ENCODE measurements at regions not wholly inside any gene's neighbourhood (a gene's known extent, or its start where the extent isn't known, plus 50 kb on each side); places are given as distances from the start of the nearest gene placed in this dataset.
"Not testable (repeated sequence)": the region's sequence is repeated elsewhere in the genome, so short reads cannot be mapped to it uniquely, and the experiment has no call there.

DNA sequence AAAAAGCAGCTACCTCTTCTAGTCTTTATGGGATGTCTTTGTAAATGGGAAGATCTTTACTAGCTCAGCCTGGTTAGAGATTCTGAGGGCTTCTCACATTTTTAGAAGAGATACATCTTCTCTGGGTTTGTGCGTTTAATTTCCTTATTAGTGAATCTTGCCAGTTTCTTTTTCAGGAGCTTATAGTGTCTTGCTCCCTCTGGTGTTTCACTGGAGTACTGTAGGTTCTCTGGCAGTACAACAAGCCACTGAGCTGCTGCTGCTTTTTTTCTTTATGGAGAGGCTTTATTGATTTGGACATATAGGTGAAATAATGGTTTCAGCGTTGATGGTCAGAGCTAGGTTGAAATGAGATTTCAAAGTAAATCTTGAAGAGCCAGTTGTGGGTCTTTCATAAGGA lies 82.9 kb downstream of the LAS1L start:
- peak; percentile 10 for DNase-seq
- Mint-ChIP-seq H3K27me3 (no peaks in the 10 kb centered on the region), H3K27ac (no peak overlapping the region), H3K4me3 (no peak overlapping the region), H3K9me3 (peaks cover 4 to 6% of the 10 kb centered on the region in 2 donors), H3K36me3 (peaks cover 0 to 6% of the 10 kb centered on the region in 2 donors), H3K4me1 (peaks cover 0 to 4% of the 10 kb centered on the region in 2 donors)
- ATAC-seq (replicated peaks): peak in 1 of 2 donors; percentile 39

DNA sequence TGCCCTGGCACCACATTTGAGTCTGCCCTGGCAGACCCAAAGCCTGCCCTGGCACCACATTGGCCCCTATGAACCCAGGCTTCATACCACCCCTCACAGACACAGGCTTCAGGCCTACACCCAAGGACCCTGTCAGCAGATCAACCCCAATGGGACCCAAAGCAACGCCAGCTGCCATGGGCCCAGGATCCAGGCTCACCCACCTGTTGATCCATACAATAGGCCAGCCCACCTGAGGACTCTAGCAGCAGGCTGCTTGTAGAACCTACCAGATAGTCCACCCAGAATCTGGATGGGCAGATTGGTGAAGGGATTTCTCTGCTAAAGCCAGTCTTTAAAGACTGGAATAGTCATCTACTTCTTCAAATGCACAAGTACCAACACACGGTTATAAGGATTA lies 114.4 kb downstream of the LAS1L start:
- no peaks in the 10 kb centered on the region for H3K4me1 Mint-ChIP-seq
- peaks cover 7 to 8% of the 10 kb centered on the region in 2 donors for H3K9me3 Mint-ChIP-seq
- H3K27ac Mint-ChIP-seq: no peak overlapping the region
- ATAC-seq (replicated peaks) (no peak), DNase-seq (no peak)
- H3K36me3 Mint-ChIP-seq: peaks cover 0 to 1% of the 10 kb centered on the region in 2 donors
- no peak overlapping the region for H3K4me3 Mint-ChIP-seq
- H3K27me3 Mint-ChIP-seq: no peaks in the 10 kb centered on the region

DNA sequence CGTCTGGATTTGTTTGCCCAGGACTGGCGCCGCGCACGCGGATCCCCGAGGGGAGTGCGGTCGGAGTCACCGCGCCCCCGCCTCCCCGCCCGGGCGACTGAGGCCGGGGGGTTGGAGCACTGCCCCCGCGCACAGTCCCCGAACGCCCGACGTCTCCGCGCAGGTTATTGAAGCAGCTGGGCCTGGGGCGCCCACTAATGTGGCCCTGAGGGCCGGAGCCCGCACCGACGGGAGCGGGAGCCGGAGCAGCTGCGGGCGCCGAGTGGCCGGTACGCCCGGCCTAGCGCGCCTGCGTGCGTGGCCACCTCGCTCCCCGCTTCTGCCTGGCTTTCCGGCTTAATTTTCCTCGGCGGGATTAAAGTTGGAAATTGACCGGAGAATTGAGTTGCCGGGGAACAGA lies 126.9 kb downstream of the LAS1L start:
- ATAC-seq (replicated peaks): peak; percentile 6 to 17
- DNase-seq, H3K27ac Mint-ChIP-seq, H3K9me3 Mint-ChIP-seq, H3K36me3 Mint-ChIP-seq, H3K4me1 Mint-ChIP-seq: not testable (repeated sequence)
- Mint-ChIP-seq H3K4me3 (peak overlapping the region in 1 of 2 donors; percentile 46), H3K27me3 (peaks cover 15 to 26% of the 10 kb centered on the region in 2 donors)

DNA sequence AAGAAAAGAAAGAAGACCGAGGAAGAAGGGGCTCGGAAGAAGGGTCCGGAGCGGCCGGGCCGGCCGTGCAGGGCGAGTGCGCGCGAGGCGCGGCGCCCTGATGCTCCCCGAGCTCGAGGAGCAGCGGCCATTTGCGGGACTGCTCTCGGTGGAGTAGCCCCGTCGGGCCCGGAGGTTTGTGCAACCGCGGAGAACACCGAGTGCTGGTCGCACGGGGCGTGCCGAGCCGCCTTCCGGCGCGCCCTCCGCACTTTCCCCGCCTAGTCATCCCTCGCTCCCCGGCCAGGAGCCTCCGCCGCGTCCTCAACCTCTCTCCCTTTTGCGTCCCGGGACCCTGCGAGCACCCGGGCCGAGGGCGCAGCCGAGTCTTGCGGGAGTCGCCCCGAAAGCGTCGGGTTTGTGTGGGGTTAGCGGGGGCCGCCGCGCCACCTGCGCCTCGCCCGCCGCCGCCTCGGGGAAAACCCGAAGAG lies 127.4 kb downstream of the LAS1L start:
- peaks cover 0 to 5% of the 10 kb centered on the region in 2 donors for H3K36me3 Mint-ChIP-seq
- H3K27me3 Mint-ChIP-seq: peaks cover 15 to 26% of the 10 kb centered on the region in 2 donors
- H3K4me3 Mint-ChIP-seq: peak overlapping the region; percentile 86 to 89
- DNase-seq (no peak), ATAC-seq (replicated peaks) (peak; percentile 71 to 73)
- peaks cover 0 to 5% of the 10 kb centered on the region in 2 donors for H3K4me1 Mint-ChIP-seq
- peak overlapping the region; percentile 59 for H3K27ac Mint-ChIP-seq
- peaks cover 0 to 1% of the 10 kb centered on the region in 2 donors for H3K9me3 Mint-ChIP-seq

GRCh38 chrX:65406532-65406931 lies 128.1 kb downstream of the LAS1L start:
- peaks cover 15 to 26% of the 10 kb centered on the region in 2 donors for H3K27me3 Mint-ChIP-seq
- ATAC-seq (replicated peaks): peak; percentile 81 to 85
- peaks cover 0 to 5% of the 10 kb centered on the region in 2 donors for H3K4me1 Mint-ChIP-seq
- DNase-seq: peak; percentile 12
- peak overlapping the region; percentile 86 to 89 for H3K4me3 Mint-ChIP-seq
- H3K9me3 Mint-ChIP-seq: peaks cover 0 to 1% of the 10 kb centered on the region in 2 donors
- H3K36me3 Mint-ChIP-seq: peaks cover 0 to 5% of the 10 kb centered on the region in 2 donors
- peak overlapping the region; percentile 59 for H3K27ac Mint-ChIP-seq

DNA sequence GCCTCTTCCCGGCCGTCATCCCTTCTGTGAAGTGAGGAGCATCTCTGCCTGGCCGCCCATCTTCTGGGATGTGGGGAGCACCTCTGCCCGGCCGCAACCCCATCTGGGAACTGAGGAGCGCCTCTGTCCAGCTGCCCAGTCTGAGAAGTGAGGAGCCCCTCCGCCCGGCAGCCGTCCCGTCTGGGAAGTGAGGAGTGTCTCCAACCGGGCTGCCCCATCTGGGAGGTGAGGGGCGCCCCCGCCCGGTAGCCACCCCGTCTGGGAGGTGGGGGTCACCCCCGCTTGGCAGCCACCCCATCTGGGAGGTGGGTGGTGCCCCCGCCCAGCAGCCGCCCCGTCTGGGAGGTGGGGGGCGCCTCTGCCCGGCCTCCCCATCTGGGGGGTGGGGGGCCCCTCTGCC lies 142.3 kb downstream of the LAS1L start:
- Mint-ChIP-seq H3K9me3 (peaks cover 7 to 15% of the 10 kb centered on the region in 2 donors), H3K27ac (no peak overlapping the region), H3K36me3 (peaks cover 11 to 20% of the 10 kb centered on the region in 2 donors), H3K4me1 (no peaks in the 10 kb centered on the region), H3K27me3 (no peaks in the 10 kb centered on the region), H3K4me3 (no peak overlapping the region)
- DNase-seq (no peak), ATAC-seq (replicated peaks) (no peak)

DNA sequence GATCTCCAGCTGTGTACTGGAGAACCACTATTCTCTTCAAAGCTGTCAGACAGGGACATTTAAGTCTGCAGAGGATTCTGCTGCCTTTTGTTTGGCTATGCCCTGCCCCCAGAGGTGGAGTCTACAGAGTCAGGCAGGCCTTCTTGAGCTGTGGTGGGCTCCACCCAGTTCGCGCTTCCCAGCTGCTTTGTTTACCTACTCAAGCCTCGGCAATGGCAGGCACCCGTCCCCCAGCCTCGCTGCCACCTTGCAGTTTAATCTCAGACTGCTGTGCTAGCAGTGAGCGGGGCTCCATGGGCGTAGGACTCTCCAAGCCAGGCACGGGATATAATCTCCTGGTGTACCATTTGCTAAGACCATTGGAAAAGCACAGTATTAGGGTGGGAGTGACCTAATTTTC lies 145.5 kb downstream of the LAS1L start:
- peaks cover 8 to 26% of the 10 kb centered on the region in 2 donors for H3K9me3 Mint-ChIP-seq

More for the DNA sequence above, 145.5 kb downstream of the LAS1L start:
- not testable (repeated sequence) for H3K4me1 Mint-ChIP-seq; ATAC-seq (replicated peaks); H3K4me3 Mint-ChIP-seq; H3K27ac Mint-ChIP-seq; DNase-seq; H3K27me3 Mint-ChIP-seq
- H3K36me3 Mint-ChIP-seq: peaks cover 6 to 17% of the 10 kb centered on the region in 2 donors

Data from stimulated activated naive B cell treated with anti-CD40 and anti-IgM and Interleukin-4, amounts not matched to agents 10 μg/mL and 1 μg/mL and 100 μg/mL, for 72 hours (primary cell).